GM12878 (cell line): ENCODE measurements at regions not wholly inside any gene's neighbourhood (a gene's known extent, or its start where the extent isn't known, plus 50 kb on each side); places are given as distances from the start of the nearest gene placed in this dataset.

ENCODE experiments used
- ATAC-seq: fragments of 200-7000 bp; cut with Tn5 transposase; 3 replicates; pipeline ENCODE4 v1.9.1; 2020; ENCODE audit warnings: mild to moderate bottlenecking, moderate library complexity
- BruUV-seq: library from RNA; stranded (reverse); fragments of 400-500 nt; replicated peaks from 2 replicates; lab custom pipeline; 2021; lab: Mats Ljungman, UMichigan
- CTCF ChIA-PET: fragments of 300-600 bp; sonication (Branson Sonifier 250); formaldehyde crosslinking; extraction: SDS; loops from one replicate; lab custom pipeline; 2021; ENCODE audit warnings: inconsistent platforms; lab: Yijun Ruan, JAX
- POLR2A ChIA-PET: fragments of 350-600 bp; formaldehyde crosslinking; extraction: SDS; loops from one replicate; lab custom pipeline; 2021; ENCODE audit warnings: inconsistent platforms; lab: Charles Lee
- RAD21 ChIA-PET: fragments of 300-600 bp; sonication (Branson Sonifier 250); formaldehyde crosslinking; loops from one replicate; lab custom pipeline; 2023; ENCODE audit warnings: antibody characterized with exemption; ENCODE audit not compliant: unreplicated experiment; lab: Charles Lee
- SMC1A ChIA-PET: fragments of 300-600 bp; sonication (Branson Sonifier 250); formaldehyde crosslinking; loops from one replicate; lab custom pipeline; 2023; ENCODE audit not compliant: unreplicated experiment, uncharacterized antibody; lab: Charles Lee
- DNase-seq: peaks from one replicate; pipeline ENCODE4 v3.0.0-alpha.2; 2011; ENCODE audit warnings: low read depth, low spot score
- FAIRE-seq: peaks from 3 replicates; lab custom pipeline; 2011; peaks lifted over from hg19 to GRCh38; lab: Jason Lieb, UNC
- H2AFZ ChIP-seq: 2 replicates; pipeline ENCODE4 v1.6.0; 2011; ENCODE audit warnings: low read depth, low read length, control low read depth; ENCODE audit not compliant: control insufficient read depth
- H3K27ac ChIP-seq: 2 replicates; pipeline ENCODE4 v1.5.1; 2011; ENCODE audit warnings: control low read depth; ENCODE audit not compliant: control insufficient read depth, insufficient read depth
- H3K27me3 ChIP-seq, 2 experiments: replicated peaks in 1 of 2; 2 replicates each; pipeline versions ENCODE4 v1.6.0 to v1.6.1; 2011; ENCODE audit warnings: low read length in 1 of 2; ENCODE audit not compliant: control insufficient read depth in 2 of 2, insufficient read depth in 2 of 2
- H3K36me3 ChIP-seq, 2 experiments: 2 replicates each; pipeline ENCODE4 v1.5.1; 2011; ENCODE audit warnings: low read length in 1 of 2; ENCODE audit not compliant: control insufficient read depth in 2 of 2, insufficient read depth in 2 of 2
- H3K4me1 ChIP-seq: 2 replicates; pipeline ENCODE4 v1.6.1; 2011; ENCODE audit warnings: mild to moderate bottlenecking, low read length, moderate library complexity, mixed read lengths; ENCODE audit not compliant: control insufficient read depth, insufficient read depth
- H3K4me2 ChIP-seq: 2 replicates; pipeline ENCODE4 v1.6.0; 2011; ENCODE audit warnings: control low read depth; ENCODE audit not compliant: control insufficient read depth, insufficient read depth
- H3K4me3 ChIP-seq: fragments of 200-600 bp; sonication (generic); 2 replicates; pipeline ENCODE4 v1.5.1; 2016
- H3K79me2 ChIP-seq: 2 replicates; pipeline ENCODE4 v1.6.0; 2011; ENCODE audit warnings: low read length; ENCODE audit not compliant: control insufficient read depth, insufficient read depth
- H3K9ac ChIP-seq: 2 replicates; pipeline ENCODE4 v1.8.0; 2011; ENCODE audit warnings: low read length, control low read depth, mixed read lengths; ENCODE audit not compliant: control insufficient read depth, insufficient read depth
- H3K9me3 ChIP-seq: replicated peaks from 3 replicates; pipeline ENCODE4 v1.5.1; 2011; ENCODE audit warnings: mild to moderate bottlenecking, low read length; ENCODE audit not compliant: control insufficient read depth, insufficient read depth
- H4K20me1 ChIP-seq: 2 replicates; pipeline ENCODE4 v1.6.0; 2011; ENCODE audit not compliant: control insufficient read depth, insufficient read depth
- ASH2L ChIP-seq: fragments of 300-600, 200-600 bp; sonication (generic); IDR thresholded peaks from 2 replicates; pipeline ENCODE4 v1.6.1; 2017; ENCODE audit warnings: low read depth, mild to moderate bottlenecking, borderline replicate concordance
- ATF2 ChIP-seq: IDR thresholded peaks from 2 replicates; pipeline ENCODE4 v1.6.1; 2012; ENCODE audit warnings: low read length, inconsistent platforms
- ATF7 ChIP-seq: fragments of 450-650 bp; IDR thresholded peaks from 2 replicates; pipeline ENCODE4 v1.6.1; 2016; ENCODE audit warnings: low read depth, mild to moderate bottlenecking
- CBX3 ChIP-seq: fragments of 200-600 bp; sonication (generic); IDR thresholded peaks from 2 replicates; pipeline ENCODE4 v1.6.1; 2016; ENCODE audit warnings: low read depth, borderline replicate concordance
- EP300 ChIP-seq, 2 experiments: fragments of 150-350 bp in 1 of 2; IDR thresholded peaks; 2 replicates each; pipeline ENCODE4 v1.6.1; 2011 to 2012; ENCODE audit warnings: low read depth in 2 of 2, low read length in 2 of 2, borderline replicate concordance in 1 of 2, improper control_type of control experiment in 1 of 2, inconsistent platforms in 1 of 2; ENCODE audit not compliant: control insufficient read depth in 1 of 2
- FOS ChIP-seq: IDR thresholded peaks from 3 replicates; pipeline ENCODE4 v1.6.1; 2011; ENCODE audit warnings: borderline replicate concordance; ENCODE audit not compliant: insufficient read length; ENCODE audit errors: extremely low read depth
- FOXM1 ChIP-seq: IDR thresholded peaks from 2 replicates; pipeline ENCODE4 v1.6.1; 2012; ENCODE audit warnings: low read depth, mild to moderate bottlenecking, inconsistent platforms, low read length, moderate library complexity
- JUNB ChIP-seq: IDR thresholded peaks from 2 replicates; pipeline ENCODE4 v1.6.1; 2016; ENCODE audit warnings: antibody characterized with exemption, mild to moderate bottlenecking
- NR2F1 ChIP-seq: fragments of 450-650 bp; conservative IDR thresholded peaks from 2 replicates; pipeline ENCODE4 v1.6.1; 2017; ENCODE audit warnings: mild to moderate bottlenecking
- RAD21 ChIP-seq: IDR thresholded peaks from 2 replicates; pipeline ENCODE4 v1.6.1; 2011; ENCODE audit warnings: mild to moderate bottlenecking, low read depth, low read length, moderate library complexity; ENCODE audit not compliant: insufficient read depth
- REST ChIP-seq: IDR thresholded peaks from 2 replicates; pipeline ENCODE4 v1.6.1; 2012; ENCODE audit warnings: mild to moderate bottlenecking, low read depth, low read length
- SIX5 ChIP-seq: IDR thresholded peaks from 2 replicates; pipeline ENCODE4 v1.6.1; 2011; ENCODE audit warnings: mild to moderate bottlenecking, low read depth, low read length, moderate library complexity; ENCODE audit not compliant: severe bottlenecking
- SREBF1 ChIP-seq: IDR thresholded peaks from 2 replicates; pipeline ENCODE4 v1.6.1; 2012; ENCODE audit warnings: mild to moderate bottlenecking, low read length
- SUPT20H ChIP-seq: IDR thresholded peaks from 2 replicates; pipeline ENCODE4 v1.6.1; 2011; ENCODE audit warnings: low read depth, mild to moderate bottlenecking, low read length, moderate library complexity, borderline replicate concordance; ENCODE audit not compliant: control insufficient read depth
- ZZZ3 ChIP-seq: IDR thresholded peaks from 2 replicates; pipeline ENCODE4 v1.6.1; 2011; ENCODE audit warnings: low read depth; ENCODE audit not compliant: control insufficient read depth, insufficient read length
- WGBS: methylation state at CpG from one replicate; pipeline ENCODE4 v1.1.6; 2016; ENCODE audit warnings: low lambda C conversion rate; ENCODE audit not compliant: insufficient replicate concordance, insufficient coverage; ENCODE audit errors: missing lambda C conversion rate; 5-methylcytosine and 5-hydroxymethylcytosine counted together
- in situ Hi-C: fragments of 300-500 bp; cut with MboI; formaldehyde crosslinking; loops from 9 replicates; pipeline ENCODE4 v1.14.3; 2018; ENCODE audit warnings: mixed read lengths
- intact Hi-C: fragments of 100-400 bp; cut with micrococcal nuclease; formaldehyde crosslinking; loops from one replicate; pipeline ENCODE4 v1.14.2; 2022; ENCODE audit not compliant: unreplicated experiment
- TF ChIP-seq, protein P1 (sequence below): fragments of 450-650 bp; IDR thresholded peaks from 2 replicates; pipeline ENCODE4 v1.6.1; 2017; ENCODE audit warnings: low read depth, mild to moderate bottlenecking, moderate library complexity
- TF ChIP-seq, protein P2 (sequence below), 3 experiments: IDR thresholded peaks in 2 of 3; conservative IDR thresholded peaks in 1 of 3; 2 replicates each; pipeline ENCODE4 v1.5.1; 2011; ENCODE audit warnings: low read depth in 3 of 3, low read length in 3 of 3, mild to moderate bottlenecking in 3 of 3, control low read depth in 2 of 3, moderate library complexity in 2 of 3, inconsistent platforms in 1 of 3, mixed read lengths in 1 of 3; ENCODE audit not compliant: control insufficient read depth in 2 of 3, insufficient read depth in 1 of 3; ENCODE audit errors: extremely low read depth in 1 of 3

DNA sequence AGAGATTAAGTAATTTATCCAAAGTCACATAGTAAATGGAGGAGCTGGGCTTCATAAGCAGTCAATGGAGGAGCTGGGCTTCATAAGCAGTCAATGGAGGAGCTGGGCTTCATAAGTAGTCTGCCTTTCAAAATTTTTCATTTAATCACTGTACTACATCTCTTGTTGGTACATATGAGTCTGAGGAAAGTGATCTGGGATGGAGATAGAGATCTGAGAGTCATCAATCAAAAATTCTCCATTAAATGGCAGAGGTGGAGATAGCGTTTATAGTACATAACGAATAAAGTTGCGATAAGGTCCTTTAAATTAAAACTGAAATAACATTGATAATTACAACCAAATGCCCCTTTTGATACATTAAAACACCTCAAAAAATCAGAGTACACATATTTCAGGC is 189.3 kb downstream of the KLF5 start:
- intact Hi-C loops = no loop called here
- CTCF ChIA-PET = no interaction called here
- H3K27ac ChIP-seq = no peak overlapping the region
- TF ChIP-seq JUNB (no peak), FOXM1 (no peak), REST (no peak), SIX5 (no peak), SREBF1 (no peak), CBX3 (no peak), RAD21 (no peak), ZZZ3 (no peak), ATF7 (no peak), FOS (no peak), NR2F1 (no peak), ATF2 (no peak), ASH2L (no peak), EP300 (IDR thresholded peaks at IDR 0.05; ENCODE audit: borderline replicate concordance in 1 of 2, control insufficient read depth in 1 of 2, low read depth in 2 of 2, low read length in 2 of 2) (no peak), SUPT20H (no peak)
- TF ChIP-seq, protein P1, sequence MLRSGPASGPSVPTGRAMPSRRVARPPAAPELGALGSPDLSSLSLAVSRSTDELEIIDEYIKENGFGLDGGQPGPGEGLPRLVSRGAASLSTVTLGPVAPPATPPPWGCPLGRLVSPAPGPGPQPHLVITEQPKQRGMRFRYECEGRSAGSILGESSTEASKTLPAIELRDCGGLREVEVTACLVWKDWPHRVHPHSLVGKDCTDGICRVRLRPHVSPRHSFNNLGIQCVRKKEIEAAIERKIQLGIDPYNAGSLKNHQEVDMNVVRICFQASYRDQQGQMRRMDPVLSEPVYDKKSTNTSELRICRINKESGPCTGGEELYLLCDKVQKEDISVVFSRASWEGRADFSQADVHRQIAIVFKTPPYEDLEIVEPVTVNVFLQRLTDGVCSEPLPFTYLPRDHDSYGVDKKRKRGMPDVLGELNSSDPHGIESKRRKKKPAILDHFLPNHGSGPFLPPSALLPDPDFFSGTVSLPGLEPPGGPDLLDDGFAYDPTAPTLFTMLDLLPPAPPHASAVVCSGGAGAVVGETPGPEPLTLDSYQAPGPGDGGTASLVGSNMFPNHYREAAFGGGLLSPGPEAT = no peak
- TF ChIP-seq, protein P2, sequence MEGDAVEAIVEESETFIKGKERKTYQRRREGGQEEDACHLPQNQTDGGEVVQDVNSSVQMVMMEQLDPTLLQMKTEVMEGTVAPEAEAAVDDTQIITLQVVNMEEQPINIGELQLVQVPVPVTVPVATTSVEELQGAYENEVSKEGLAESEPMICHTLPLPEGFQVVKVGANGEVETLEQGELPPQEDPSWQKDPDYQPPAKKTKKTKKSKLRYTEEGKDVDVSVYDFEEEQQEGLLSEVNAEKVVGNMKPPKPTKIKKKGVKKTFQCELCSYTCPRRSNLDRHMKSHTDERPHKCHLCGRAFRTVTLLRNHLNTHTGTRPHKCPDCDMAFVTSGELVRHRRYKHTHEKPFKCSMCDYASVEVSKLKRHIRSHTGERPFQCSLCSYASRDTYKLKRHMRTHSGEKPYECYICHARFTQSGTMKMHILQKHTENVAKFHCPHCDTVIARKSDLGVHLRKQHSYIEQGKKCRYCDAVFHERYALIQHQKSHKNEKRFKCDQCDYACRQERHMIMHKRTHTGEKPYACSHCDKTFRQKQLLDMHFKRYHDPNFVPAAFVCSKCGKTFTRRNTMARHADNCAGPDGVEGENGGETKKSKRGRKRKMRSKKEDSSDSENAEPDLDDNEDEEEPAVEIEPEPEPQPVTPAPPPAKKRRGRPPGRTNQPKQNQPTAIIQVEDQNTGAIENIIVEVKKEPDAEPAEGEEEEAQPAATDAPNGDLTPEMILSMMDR (IDR thresholded peaks at IDR 0.05 in 2 of 3, conservative IDR thresholded peaks at IDR 0.05 in 1 of 3; ENCODE audit: control insufficient read depth in 2 of 3, extremely low read depth in 1 of 3, insufficient read depth in 1 of 3, low read depth in 3 of 3, low read length in 3 of 3) = no peak

More for the DNA sequence above, 189.3 kb downstream of the KLF5 start:
- no peaks in the 10 kb centered on the region for H3K27me3 ChIP-seq
- no peaks in the 10 kb centered on the region for H3K4me1 ChIP-seq
- ATAC-seq (no peak), DNase-seq (no peak), FAIRE-seq (no peak)
- in situ Hi-C loops = no loop called here
- BruUV-seq = no TSS peak
- ChIA-PET RAD21 (no interaction called here), SMC1A (no interaction called here), POLR2A (no interaction called here)
- no peaks in the 10 kb centered on the region for H4K20me1 ChIP-seq
- no peaks in the 10 kb centered on the region for H3K36me3 ChIP-seq
- H3K79me2 ChIP-seq = no peaks in the 10 kb centered on the region
- no peak overlapping the region for H3K9ac ChIP-seq
- H3K4me3 ChIP-seq = no peak overlapping the region
- no peak overlapping the region for H3K4me2 ChIP-seq
- no peak overlapping the region for H2AFZ ChIP-seq
- WGBS = 75% methylated on average over 3 of the region's 3 CpGs
- no peaks in the 10 kb centered on the region for H3K9me3 ChIP-seq
